PC-3 (cell line): ENCODE measurements at regions not wholly inside any gene's neighbourhood (a gene's known extent, or its start where the extent isn't known, plus 50 kb on each side); places are given as distances from the start of the nearest gene placed in this dataset.
A peak's percentile ranks its signal among the peaks of the same experiment; 100 is the strongest.

Experiments
- EZH2 ChIP-seq: fragments of 300-600 bp; sonication (generic); IDR thresholded peaks from one replicate; pipeline ENCODE4 v1.6.1; 2017; ENCODE audit warnings: antibody characterized with exemption, mild to moderate bottlenecking, low read length; ENCODE audit not compliant: unreplicated experiment
- EZH2phosphoT487 ChIP-seq: fragments of 300-600 bp; sonication (generic); IDR thresholded peaks from 2 replicates; pipeline ENCODE4 v1.6.1; 2018; ENCODE audit warnings: mild to moderate bottlenecking, antibody characterized with exemption, low read length, borderline replicate concordance
- TF ChIP-seq, protein P1 (sequence below): fragments of 300-600 bp; sonication (generic); conservative IDR thresholded peaks from 2 replicates; pipeline ENCODE4 v1.5.1; 2017; ENCODE audit warnings: antibody characterized with exemption, low read depth, mild to moderate bottlenecking, low read length

GRCh38 chr9:13688990-13689600, 409.6 kb upstream of the MPDZ start:
- TF ChIP-seq, protein P1, sequence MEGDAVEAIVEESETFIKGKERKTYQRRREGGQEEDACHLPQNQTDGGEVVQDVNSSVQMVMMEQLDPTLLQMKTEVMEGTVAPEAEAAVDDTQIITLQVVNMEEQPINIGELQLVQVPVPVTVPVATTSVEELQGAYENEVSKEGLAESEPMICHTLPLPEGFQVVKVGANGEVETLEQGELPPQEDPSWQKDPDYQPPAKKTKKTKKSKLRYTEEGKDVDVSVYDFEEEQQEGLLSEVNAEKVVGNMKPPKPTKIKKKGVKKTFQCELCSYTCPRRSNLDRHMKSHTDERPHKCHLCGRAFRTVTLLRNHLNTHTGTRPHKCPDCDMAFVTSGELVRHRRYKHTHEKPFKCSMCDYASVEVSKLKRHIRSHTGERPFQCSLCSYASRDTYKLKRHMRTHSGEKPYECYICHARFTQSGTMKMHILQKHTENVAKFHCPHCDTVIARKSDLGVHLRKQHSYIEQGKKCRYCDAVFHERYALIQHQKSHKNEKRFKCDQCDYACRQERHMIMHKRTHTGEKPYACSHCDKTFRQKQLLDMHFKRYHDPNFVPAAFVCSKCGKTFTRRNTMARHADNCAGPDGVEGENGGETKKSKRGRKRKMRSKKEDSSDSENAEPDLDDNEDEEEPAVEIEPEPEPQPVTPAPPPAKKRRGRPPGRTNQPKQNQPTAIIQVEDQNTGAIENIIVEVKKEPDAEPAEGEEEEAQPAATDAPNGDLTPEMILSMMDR = peak; percentile 65
- TF ChIP-seq EZH2phosphoT487 (no peak), EZH2 (no peak)
